OCI-LY7 (cell line): ENCODE measurements at regions not wholly inside any gene's neighbourhood (a gene's known extent, or its start where the extent isn't known, plus 50 kb on each side); places are given as distances from the start of the nearest gene placed in this dataset.
A peak's percentile ranks its signal among the peaks of the same experiment; 100 is the strongest.

Source experiments
- BruUV-seq: library from RNA; stranded (reverse); fragments of 400-500 nt; replicated peaks from 2 replicates; lab custom pipeline; 2021; lab: Mats Ljungman, UMichigan
- CTCF ChIA-PET: fragments of 300-600 bp; sonication (Branson Sonifier 250); formaldehyde crosslinking; loops from one replicate; lab custom pipeline; 2022; ENCODE audit warnings: antibody characterized with exemption; ENCODE audit not compliant: unreplicated experiment; lab: Charles Lee
- POLR2A ChIA-PET: fragments of 300-600 bp; sonication (Branson Sonifier 250); formaldehyde crosslinking; loops from one replicate; lab custom pipeline; 2022; ENCODE audit warnings: antibody characterized with exemption; lab: Charles Lee
- DNase-seq: peaks from one replicate; pipeline ENCODE4 v3.0.0-alpha.2; 2015; ENCODE audit warnings: low spot score
- H2AFZ ChIP-seq: fragments of 200-600 bp; sonication (generic), shearing (Covaris generic); 2 replicates; pipeline ENCODE4 v1.6.1; 2014; ENCODE audit warnings: mild to moderate bottlenecking, antibody characterized with exemption, low read length, moderate library complexity
- H3K27ac ChIP-seq: fragments of 200-600 bp; sonication (generic); 2 replicates; pipeline ENCODE4 v1.5.1; 2014; ENCODE audit warnings: mixed run types, low read depth, mild to moderate bottlenecking, moderate library complexity, low read length, inconsistent platforms; ENCODE audit not compliant: poor library complexity, severe bottlenecking
- H3K36me3 ChIP-seq: fragments of 200-600 bp; sonication (generic); 2 replicates; pipeline ENCODE4 v1.6.1; 2014; ENCODE audit warnings: mild to moderate bottlenecking, antibody characterized with exemption, low read length, moderate library complexity, mixed read lengths; ENCODE audit not compliant: insufficient read depth
- H3K4me1 ChIP-seq: fragments of 200-600 bp; sonication (generic); 2 replicates; pipeline ENCODE4 v1.5.1; 2014; ENCODE audit warnings: mild to moderate bottlenecking, low read length; ENCODE audit not compliant: insufficient read depth, poor library complexity, severe bottlenecking
- H3K4me2 ChIP-seq: fragments of 200-600 bp; sonication (generic); 2 replicates; pipeline ENCODE4 v1.6.1; 2014; ENCODE audit warnings: mild to moderate bottlenecking, low read length
- H3K4me3 ChIP-seq: fragments of 200-600 bp; sonication (generic); 2 replicates; pipeline ENCODE4 v1.5.1; 2014; ENCODE audit warnings: mild to moderate bottlenecking, low read depth, low read length; ENCODE audit not compliant: poor library complexity, severe bottlenecking
- H3K79me2 ChIP-seq: fragments of 200-600 bp; sonication (generic); 2 replicates; pipeline ENCODE4 v1.6.1; 2016; ENCODE audit warnings: low read depth, mild to moderate bottlenecking, low read length, moderate library complexity, mixed read lengths; ENCODE audit not compliant: insufficient read depth
- H3K9me2 ChIP-seq: fragments of 200-600 bp; sonication (generic); 2 replicates; pipeline ENCODE4 v1.6.1; 2016; ENCODE audit warnings: mild to moderate bottlenecking, low read length, mixed read lengths; ENCODE audit not compliant: insufficient read depth
- H3K9me3 ChIP-seq: fragments of 200-600 bp; sonication (generic); 2 replicates; pipeline ENCODE4 v1.6.1; 2014; ENCODE audit warnings: mild to moderate bottlenecking, mixed run types, low read length, mixed read lengths
- H4K20me1 ChIP-seq: fragments of 200-600 bp; sonication (generic); 2 replicates; pipeline ENCODE4 v1.6.1; 2014; ENCODE audit warnings: mild to moderate bottlenecking, antibody characterized with exemption, low read length, moderate library complexity, mixed read lengths; ENCODE audit not compliant: insufficient read depth
- EZH2phosphoT487 ChIP-seq: fragments of 200-600 bp; sonication (generic); IDR thresholded peaks from 2 replicates; pipeline ENCODE4 v1.6.1; 2018; ENCODE audit warnings: low read depth, borderline replicate concordance, mild to moderate bottlenecking, mixed run types, antibody characterized with exemption, low read length, moderate library complexity, mixed read lengths
- intact Hi-C: fragments of 100-400 bp; cut with micrococcal nuclease; formaldehyde crosslinking; loops from one replicate; pipeline ENCODE4 v1.10.0; 2022; ENCODE audit not compliant: unreplicated experiment
- TF ChIP-seq, protein P1 (sequence below): fragments of 200-600 bp; sonication (generic); conservative IDR thresholded peaks from 2 replicates; pipeline ENCODE4 v1.5.1; 2014; ENCODE audit warnings: mild to moderate bottlenecking, antibody characterized with exemption, low read length, moderate library complexity, mixed read lengths

DNA sequence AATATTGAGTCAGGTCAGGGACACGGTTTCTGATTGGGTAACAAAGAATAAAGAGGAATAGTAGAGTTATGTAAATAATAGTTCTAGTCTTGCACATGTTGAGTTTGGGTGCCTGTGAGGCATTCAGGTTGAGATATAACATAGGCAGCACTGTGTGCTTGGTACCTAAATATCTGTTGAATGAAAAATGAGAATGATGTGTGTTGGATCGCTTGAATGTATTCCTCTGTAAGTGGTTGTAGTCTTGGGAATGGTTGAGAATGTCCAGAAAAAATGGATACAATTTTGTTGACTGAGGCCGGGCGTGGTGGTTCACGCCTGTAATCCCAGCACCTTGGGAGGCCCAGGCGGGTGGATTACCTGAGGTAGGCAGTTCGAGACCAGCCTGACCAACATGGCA lies 116.3 kb upstream of the HNRNPU start:
- Histone ChIP-seq H3K79me2 (no peaks in the 10 kb centered on the region), H3K4me3 (no peak overlapping the region), H2AFZ (no peak overlapping the region), H3K4me1 (no peaks in the 10 kb centered on the region), H3K9me2 (no peaks in the 10 kb centered on the region), H3K9me3 (no peaks in the 10 kb centered on the region), H3K36me3 (no peaks in the 10 kb centered on the region), H3K4me2 (no peak overlapping the region), H4K20me1 (no peaks in the 10 kb centered on the region), H3K27ac (no peak overlapping the region)
- no TSS peak for BruUV-seq
- ChIA-PET CTCF (no interaction called here), POLR2A (interaction anchor here (0.6 to 0.7 kb wide), 2 partner anchors 36 to 654 kb away, joined by 3 to 4 read pairs; no protein-coding TSS in a partner anchor)
- intact Hi-C loops = no loop called here
- no peak for DNase-seq
- no peak for TF ChIP-seq EZH2phosphoT487
- TF ChIP-seq, protein P1, sequence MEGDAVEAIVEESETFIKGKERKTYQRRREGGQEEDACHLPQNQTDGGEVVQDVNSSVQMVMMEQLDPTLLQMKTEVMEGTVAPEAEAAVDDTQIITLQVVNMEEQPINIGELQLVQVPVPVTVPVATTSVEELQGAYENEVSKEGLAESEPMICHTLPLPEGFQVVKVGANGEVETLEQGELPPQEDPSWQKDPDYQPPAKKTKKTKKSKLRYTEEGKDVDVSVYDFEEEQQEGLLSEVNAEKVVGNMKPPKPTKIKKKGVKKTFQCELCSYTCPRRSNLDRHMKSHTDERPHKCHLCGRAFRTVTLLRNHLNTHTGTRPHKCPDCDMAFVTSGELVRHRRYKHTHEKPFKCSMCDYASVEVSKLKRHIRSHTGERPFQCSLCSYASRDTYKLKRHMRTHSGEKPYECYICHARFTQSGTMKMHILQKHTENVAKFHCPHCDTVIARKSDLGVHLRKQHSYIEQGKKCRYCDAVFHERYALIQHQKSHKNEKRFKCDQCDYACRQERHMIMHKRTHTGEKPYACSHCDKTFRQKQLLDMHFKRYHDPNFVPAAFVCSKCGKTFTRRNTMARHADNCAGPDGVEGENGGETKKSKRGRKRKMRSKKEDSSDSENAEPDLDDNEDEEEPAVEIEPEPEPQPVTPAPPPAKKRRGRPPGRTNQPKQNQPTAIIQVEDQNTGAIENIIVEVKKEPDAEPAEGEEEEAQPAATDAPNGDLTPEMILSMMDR = no peak

DNA sequence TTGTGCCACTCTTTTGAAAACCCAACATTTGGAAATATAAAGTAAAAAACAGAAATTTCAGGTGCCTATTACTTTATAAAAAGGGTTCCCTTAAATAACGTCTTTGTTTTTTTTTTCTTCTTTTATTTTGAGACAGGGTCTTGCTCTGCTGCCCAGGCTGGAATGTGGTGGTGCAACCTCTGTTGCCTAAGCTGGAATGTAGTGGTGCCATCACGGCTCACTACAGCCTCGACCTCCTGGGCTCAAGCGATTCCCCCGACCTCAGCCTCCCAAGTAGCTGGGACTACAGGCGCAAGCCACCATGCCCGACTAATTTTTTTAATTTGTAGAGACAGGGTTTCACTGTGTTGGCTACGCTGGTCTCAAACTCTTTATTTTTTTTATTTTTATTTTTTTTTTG lies 110.2 kb upstream of the HNRNPU start:
- CTCF ChIA-PET = no interaction called here

DNA sequence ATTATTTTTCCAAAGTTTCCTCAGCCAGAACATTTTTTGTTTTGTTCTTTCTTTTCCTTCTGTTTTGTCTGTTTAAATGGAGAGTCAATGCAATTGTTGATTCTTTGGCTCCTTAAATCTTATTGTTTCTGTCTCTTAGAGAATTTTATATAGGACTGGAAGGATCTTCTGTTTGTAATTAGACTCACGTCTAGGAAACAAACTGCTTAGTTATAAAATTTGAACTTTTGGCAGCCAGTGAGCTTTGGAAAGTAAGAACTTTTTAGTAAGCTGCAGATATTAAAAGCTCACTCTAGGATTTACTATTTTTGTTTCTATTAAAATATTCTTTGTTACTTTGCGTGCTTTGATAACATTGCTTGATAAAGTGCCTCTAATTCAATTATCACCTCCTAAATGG lies 109.8 kb upstream of the HNRNPU start:
- no peak for DNase-seq
- intact Hi-C loops = loop anchor here (5.0 kb wide), 1 partner anchor 522 kb away; the partner anchor contains the start of gene ADSS2

More for the DNA sequence above, 110.2 kb upstream of the HNRNPU start:
- Histone ChIP-seq H3K27ac (no peak overlapping the region), H3K4me3 (no peak overlapping the region), H2AFZ (no peak overlapping the region; the same call in 1 of the 2 replicates), H3K79me2 (peaks cover 25% of the 10 kb centered on the region; the same call in 1 of the 2 replicates), H3K4me2 (no peak overlapping the region), H3K9me3 (no peaks in the 10 kb centered on the region), H3K4me1 (peaks cover 20% of the 10 kb centered on the region), H3K36me3 (no peaks in the 10 kb centered on the region), H3K9me2 (no peaks in the 10 kb centered on the region), H4K20me1 (no peaks in the 10 kb centered on the region)
- TF ChIP-seq, protein P1 = no peak
- TF ChIP-seq EZH2phosphoT487 = no peak
- no peak for DNase-seq
- no TSS peak for BruUV-seq
- intact Hi-C loops = loop anchor here (5.0 kb wide), 1 partner anchor 522 kb away; the partner anchor contains the start of gene ADSS2
- POLR2A ChIA-PET = interaction anchor here (0.7 to 4.3 kb wide), 6 partner anchors 8 to 124 kb away, joined by 3 to 46 read pairs (median 4); partner anchors contain the start of gene HNRNPU

More for the DNA sequence above, 109.8 kb upstream of the HNRNPU start:
- CTCF ChIA-PET = no interaction called here
- BruUV-seq = no TSS peak
- H3K9me2 ChIP-seq = no peaks in the 10 kb centered on the region
- H2AFZ ChIP-seq = peak overlapping the region; percentile 83
- no peak overlapping the region for H3K27ac ChIP-seq
- POLR2A ChIA-PET = interaction anchor here (0.7 to 4.3 kb wide), 6 partner anchors 8 to 111 kb away, joined by 3 to 46 read pairs (median 4); partner anchors contain the start of gene HNRNPU
- H3K4me1 ChIP-seq = peaks cover 25% of the 10 kb centered on the region
- H3K36me3 ChIP-seq = no peaks in the 10 kb centered on the region
- TF ChIP-seq, protein P1 = no peak
- no peak for TF ChIP-seq EZH2phosphoT487
- H3K79me2 ChIP-seq = peaks cover 30% of the 10 kb centered on the region; the same call in 1 of the 2 replicates
- H4K20me1 ChIP-seq = no peaks in the 10 kb centered on the region
- no peak overlapping the region; the same call in 1 of the 2 replicates for H3K4me2 ChIP-seq
- H3K9me3 ChIP-seq = no peaks in the 10 kb centered on the region
- H3K4me3 ChIP-seq = no peak overlapping the region
